Activated CD4-positive, CD25-positive, alpha-beta regulatory T cell treated with anti-CD3 and anti-CD28 coated beads, Interleukin-2, amount 50 U/mL, for 72 hours (primary cell): ENCODE measurements at regions not wholly inside any gene's neighbourhood (a gene's known extent, or its start where the extent isn't known, plus 50 kb on each side); places are given as distances from the start of the nearest gene placed in this dataset.
"Not testable (repeated sequence)": the region's sequence is repeated elsewhere in the genome, so short reads cannot be mapped to it uniquely, and the experiment has no call there.

ENCODE experiments used
- DNase-seq: peaks from one replicate; pipeline ENCODE4 v3.0.0; 2021

DNA sequence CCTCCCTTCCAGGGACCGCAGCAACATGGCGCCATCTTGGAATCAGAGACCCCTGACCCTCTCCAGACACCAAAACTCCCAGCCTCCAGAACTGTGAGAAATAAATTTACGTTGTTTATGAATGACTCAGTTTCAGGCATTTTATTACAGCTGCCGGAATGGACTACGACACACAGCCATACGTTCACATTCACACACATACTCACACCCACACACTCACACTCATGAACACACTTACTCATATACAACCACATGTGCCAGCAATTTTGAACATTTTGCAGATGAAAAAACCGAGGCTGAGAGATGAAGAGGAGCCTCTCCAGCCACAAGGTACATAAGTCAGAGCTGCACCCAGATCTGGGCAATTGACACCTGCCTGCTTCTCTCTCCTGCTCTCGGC is 151.0 kb upstream of the RAB4A start:
- no peak for DNase-seq

DNA sequence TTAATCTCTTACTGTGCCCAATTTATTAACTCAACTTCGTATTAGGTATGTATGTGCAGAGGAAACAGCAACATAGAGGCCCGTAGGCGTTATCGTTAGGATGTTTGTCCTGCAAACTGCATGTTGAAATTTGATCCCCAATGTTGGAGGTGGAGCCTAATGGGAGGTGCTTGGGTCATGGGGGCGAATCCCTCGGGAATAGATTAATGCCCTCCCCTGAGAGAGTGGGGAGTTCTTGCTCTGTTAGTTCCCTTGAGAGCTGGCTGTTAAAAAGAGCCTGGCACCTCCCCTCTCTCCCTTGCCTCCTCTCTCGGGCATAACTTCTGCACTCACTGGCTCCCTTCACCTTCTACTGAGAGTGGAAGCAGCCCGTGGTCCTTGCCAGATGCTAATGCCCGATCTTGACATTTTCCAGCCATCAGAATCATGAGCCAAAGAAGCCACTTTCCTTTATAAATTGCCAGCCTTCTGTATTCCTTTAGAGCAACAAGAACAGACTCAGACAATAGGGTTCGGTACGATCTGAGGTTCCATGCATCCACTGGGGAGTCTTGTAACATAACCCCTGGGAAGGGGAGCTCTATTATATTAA is 149.0 kb upstream of the RAB4A start:
- DNase-seq = no peak

- no peak for DNase-seq
These were observed 148.3 kb upstream of the RAB4A start for GRCh38 chr1:229122606-229123005.

DNA sequence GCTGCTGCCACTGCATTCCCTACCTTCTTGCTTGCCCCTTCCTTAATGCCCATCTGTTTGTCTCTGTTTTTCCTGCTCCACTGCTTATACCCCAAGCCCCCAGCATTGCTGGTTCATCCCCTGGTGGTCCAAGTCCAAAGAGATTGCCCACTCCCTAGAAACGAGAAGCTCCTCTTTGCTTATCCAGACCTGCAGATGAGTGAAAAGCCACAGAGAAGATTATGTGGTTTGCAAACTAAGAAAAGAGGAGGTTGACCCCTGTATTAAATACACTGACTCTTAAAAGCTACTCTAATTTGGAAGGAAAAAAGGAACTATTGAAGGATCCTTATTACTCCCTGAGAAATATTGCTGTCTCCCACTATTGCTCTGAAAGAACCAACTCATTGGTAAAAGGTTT is 146.8 kb upstream of the RAB4A start:
- DNase-seq = no peak

GRCh38 chr1:229124520-229125124 is 146.3 kb upstream of the RAB4A start:
- no peak for DNase-seq

DNA sequence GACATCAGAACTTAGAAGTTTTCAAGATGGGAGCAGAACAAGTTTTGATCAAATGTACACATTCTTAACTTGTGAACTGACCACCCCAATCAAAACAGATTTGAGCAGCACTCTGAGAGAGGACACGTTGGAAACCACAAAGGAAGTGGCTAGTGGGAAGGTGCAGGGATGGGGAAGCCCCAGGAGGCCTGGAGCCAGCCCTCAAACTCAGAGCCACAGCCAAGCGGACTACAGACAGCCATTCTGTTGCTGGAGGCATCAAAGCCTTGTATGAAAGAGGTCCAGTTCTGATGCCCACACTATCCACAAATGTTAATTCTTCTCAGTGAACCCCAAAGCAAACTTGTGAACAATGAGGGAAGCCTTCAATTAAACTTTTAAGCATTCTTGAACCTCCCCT is 143.6 kb upstream of the RAB4A start:
- DNase-seq = peak; percentile 45

DNA sequence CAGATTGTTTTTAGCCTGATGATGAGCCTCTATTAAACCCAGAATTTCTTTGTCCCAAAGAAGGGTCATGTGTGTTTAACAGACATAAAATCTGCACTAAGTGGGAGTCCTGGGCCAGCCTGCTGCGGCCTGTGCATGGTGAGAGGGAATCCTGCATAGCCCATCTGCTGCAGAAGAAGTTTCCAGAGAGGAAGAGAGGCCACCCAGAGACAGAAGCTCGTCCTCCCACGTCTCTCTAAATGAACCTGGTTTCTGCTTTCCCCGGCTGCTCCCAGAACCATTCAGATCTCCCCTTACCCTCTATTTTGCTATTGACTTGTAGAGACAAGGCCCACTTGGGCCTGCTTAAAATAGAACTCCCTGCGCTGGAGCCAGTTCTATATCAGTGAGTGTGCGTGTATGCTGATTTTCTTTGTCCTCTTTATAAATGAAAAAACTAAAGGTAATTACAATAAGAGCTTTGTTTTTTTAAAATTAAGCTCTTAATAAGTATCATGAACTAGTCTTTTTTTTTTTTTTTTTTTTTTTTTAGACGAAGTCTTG is 142.8 kb upstream of the RAB4A start:
- DNase-seq = no peak

DNA sequence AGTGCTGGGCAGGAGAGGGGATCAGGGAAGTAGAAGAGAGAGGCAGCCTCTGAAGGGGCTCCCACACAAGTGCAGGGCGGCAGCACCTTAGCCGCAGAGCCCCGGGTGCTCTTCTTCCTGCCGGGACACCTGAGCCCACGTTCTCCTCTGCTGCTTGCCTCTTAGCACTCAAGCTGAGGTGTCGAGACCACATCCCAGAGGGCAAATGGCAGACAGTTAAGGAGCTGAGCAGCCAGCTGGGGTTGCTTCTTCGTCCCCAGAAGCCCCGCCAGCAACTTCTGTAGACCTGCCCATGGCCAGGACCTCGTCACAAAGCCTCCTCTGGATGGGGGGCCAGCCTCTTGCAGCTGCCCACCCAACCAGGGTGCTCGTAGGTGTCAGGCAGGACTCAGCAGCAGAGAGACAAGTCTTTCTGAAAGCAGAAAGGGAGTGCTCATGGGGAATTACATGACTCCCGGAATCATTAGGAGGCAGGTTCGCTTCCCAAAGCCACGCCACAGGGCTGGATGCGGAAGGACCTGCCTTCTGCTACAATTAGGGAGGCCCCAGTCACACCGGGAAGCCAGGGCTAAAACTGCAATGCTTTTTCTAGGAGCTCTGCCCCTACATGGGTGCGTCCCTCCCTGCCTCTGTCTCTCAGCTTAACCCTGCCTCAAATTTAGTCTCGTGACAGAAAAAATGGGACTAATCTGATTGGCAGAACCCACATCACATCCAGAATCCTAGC is 141.4 kb upstream of the RAB4A start:
- no peak for DNase-seq

DNA sequence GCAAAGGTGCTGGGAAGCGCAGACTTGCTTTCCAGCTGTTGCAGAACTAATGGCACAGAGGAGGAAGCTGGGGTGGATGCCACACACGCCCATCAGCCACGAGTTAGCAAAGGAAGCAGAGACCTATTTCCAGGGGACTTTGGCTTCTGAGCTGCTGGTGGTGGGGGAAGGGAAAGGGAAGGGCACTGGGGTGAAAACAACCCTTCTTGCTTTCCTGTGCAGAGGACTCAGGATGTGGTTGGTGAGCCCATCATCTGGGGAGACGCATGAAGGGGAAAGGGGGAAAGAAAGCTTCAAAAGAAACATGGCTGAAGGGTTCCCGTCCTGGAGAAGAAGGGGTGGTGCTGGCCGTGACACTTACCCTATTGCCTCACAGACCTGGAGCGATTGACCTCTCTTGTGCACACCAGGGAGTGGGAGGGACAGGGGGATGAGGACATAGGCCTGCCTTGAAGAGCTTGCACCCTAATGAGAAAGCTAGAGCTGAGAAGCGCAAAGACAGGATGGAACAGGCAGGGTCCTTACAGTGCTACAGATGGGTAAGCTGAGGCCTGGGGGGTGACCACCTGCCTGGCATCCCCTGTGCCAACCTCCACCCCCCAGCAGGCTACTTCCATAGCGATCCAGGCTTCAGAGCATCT is 140.8 kb upstream of the RAB4A start:
- DNase-seq = no peak

DNA sequence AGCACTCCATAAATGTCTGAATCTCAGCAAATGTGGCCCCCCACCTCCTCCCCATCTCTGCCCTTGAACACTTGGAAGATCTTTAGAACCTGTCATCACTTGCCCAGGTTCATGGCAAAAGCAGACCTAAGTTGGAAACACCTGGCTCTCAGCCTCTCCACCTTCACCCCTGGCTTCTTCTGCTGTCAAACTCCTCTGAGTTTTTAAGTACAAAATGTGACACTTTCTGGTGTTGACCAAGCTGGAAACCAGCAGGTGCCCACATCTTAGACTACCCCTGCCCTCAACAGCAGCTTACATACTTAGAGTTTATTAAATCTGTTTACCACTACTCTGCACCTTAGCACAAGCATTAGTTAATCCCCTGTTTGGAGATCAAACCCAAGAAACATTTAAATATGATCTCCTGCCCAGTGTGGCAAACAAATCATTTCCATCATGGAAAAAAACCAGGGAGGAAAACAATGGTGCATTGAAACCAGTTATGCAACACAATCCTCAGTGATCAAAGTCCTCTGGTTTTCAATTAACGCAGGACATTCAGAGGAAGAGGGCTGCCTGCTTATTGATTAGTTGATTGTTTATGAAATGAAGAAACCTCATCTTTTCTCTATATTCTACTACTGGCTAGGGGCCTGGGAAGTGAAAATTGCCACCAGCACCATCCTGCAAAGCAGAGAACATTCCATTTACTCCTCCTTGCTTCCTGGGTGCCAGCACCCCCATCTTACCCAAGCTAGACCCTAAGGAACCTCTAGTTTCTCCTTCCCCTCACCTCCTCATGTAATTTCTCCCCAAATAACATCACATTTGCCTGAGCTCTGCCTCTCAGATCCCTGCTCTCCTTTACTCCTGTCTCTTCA is 139.4 kb upstream of the RAB4A start:
- DNase-seq = no peak

DNA sequence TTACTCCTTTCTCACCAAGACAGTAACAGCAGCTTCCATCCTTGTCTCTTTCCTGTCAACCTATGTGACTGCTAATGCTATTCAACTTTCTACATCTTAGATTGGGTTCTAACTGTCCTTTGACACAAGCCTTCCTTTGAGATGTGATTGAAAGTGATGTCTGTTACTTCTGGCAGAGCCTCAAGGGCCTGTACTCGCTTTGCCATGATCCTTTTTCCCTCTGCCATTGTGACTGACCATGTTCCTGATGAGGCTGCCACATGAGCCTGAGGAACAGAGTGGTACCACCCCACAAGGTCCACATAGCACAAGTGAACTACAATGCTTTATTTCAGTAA is 138.8 kb upstream of the RAB4A start:
- no peak for DNase-seq

- no peak for DNase-seq
These were observed 138.2 kb upstream of the RAB4A start for GRCh38 chr1:229132706-229133105.

GRCh38 chr1:229133151-229133550 is 137.8 kb upstream of the RAB4A start:
- no peak for DNase-seq

DNA sequence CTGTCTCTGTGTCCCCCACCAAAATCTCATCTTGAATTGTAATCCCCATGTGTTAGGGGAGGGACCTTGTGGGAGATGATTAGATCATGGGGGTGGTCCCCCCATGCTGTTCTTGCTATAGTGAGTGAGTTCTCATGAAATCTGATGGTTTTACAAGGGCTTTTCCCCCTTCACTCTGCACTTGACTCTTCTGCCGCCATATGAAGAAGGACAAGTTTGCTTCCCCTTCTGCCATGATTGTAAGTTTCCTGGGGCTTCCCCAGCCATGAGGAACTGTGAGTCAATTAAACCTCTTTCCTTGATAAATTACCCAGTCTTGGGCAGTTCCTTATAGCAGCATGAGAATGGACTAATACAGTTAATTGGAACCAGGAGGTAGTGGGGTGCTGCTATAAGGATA is 137.1 kb upstream of the RAB4A start:
- DNase-seq = no peak

- DNase-seq = not testable (repeated sequence)
These were observed 136.3 kb upstream of the RAB4A start for GRCh38 chr1:229134381-229135217.

- DNase-seq = no peak
These were observed 135.1 kb upstream of the RAB4A start for GRCh38 chr1:229135773-229136172.

- no peak for DNase-seq
These were observed 134.1 kb upstream of the RAB4A start for GRCh38 chr1:229136822-229137221.

- DNase-seq = no peak
These were observed 133.6 kb upstream of the RAB4A start for GRCh38 chr1:229137271-229137670.

DNA sequence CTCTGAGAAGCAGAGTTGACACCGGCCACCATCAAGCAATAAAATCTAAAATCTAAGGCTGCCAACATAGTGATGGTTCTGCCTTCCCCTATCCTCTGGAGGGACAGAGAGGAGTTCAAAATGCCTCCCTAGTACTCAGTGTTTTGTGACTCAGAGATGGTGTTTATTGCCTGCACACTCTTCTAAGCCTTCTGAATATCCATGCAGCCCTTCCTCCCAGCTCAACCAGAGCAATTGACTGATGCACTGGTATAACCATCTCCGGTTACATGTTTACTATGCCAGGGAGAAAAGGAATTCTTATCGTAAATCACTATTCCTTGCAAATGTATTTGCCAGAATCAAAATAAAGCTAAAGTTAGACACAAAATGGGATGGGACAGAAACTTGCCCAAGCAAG is 132.9 kb upstream of the RAB4A start:
- DNase-seq = no peak

- no peak for DNase-seq
These were observed 131.4 kb upstream of the RAB4A start for GRCh38 chr1:229139331-229140118.

DNA sequence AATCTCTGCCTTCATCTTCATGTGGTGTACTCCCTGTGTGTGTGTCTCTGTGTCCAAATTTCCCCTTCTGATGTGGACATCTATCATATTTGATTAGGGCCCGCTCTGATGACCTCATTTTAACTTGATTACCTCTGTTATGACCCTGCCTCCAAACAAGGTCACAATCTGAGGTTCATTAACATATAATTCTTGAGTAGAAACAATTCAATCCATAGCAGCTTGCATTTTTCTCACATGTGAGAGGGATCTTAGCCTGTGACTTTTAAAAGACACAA is 130.9 kb upstream of the RAB4A start:
- no peak for DNase-seq
